DMS 273 (cell line): ENCODE measurements at regions not wholly inside any gene's neighbourhood (a gene's known extent, or its start where the extent isn't known, plus 50 kb on each side); places are given as distances from the start of the nearest gene placed in this dataset.

ENCODE experiments used
- DNase-seq: peaks from one replicate; lab custom pipeline; 2025; ENCODE audit not compliant: unreplicated experiment; lab: John Stamatoyannopoulos, UW

DNA sequence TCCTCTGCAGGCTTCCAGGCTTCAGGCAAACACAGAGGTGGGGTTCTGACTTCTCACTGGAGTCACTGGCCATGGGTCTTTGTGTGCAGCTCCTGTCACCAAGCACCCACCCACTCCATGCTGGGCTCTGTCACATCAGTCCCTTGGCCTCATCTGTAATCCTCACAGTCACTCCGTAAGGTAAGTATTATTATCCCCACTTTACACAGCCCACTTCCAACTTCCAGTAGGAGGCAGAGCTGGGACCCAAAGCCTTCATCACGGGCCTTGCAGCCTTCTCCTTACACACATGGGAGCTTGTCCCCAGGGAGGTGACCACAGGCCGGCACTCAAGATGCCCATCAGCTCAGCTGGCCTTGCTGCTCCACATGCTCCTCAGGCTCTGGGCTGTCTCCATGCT lies 266.7 kb upstream of the B3GAT1 start:
- DNase-seq, result no peak

DNA sequence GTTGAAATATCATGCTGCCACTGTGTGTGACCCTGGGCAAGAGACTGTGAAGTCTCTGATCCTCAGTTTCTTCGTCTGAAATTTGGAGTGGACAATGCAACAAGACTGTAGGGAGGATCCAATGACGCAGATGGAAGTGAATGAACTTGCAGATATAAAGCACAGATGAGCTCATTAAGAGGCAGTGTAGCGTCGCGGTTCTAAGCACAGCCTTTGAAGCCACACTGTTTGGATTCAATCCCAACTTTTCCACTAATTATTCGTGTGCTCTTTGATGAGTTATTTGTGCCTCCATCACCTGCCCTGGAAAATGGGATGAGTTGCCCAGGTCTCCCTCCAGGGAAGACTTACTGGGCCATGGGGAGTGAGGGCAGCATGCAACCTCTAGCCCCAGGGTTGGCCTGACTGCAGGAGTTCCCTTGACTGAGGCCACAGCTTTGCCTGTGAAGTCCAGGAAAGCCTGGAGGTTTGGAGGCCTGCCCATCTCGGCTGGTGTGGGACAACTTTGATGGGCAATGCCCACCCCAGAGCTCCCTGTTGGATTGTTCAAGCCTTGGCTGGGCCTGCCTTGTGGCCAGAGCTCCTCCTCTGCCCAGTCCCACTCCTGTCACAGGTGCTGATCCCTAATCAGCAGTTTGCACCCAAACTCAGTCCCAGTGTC lies 266.0 kb upstream of the B3GAT1 start:
- no peak for DNase-seq

DNA sequence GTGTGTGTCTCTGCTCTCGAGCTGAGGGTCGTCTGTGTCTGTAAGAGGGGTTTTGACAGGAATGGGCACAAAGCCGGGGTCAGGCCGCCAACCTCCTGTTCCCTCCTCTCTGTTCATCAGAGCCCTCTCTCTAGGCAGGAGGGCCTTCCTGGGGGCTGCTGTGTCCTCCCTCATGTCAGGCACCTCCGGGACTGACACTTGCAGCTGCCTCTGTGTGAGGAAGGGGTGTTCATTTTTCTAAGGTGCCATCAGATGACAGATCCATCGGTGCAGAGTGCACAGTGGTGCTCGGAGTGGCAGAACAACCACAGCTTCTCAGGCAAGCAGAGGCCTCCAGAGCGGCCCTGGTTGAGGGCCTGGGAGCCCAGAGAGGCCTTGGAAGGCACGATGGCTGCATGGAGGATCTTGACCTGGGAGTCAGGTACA lies 265.4 kb upstream of the B3GAT1 start:
- no peak for DNase-seq

DNA sequence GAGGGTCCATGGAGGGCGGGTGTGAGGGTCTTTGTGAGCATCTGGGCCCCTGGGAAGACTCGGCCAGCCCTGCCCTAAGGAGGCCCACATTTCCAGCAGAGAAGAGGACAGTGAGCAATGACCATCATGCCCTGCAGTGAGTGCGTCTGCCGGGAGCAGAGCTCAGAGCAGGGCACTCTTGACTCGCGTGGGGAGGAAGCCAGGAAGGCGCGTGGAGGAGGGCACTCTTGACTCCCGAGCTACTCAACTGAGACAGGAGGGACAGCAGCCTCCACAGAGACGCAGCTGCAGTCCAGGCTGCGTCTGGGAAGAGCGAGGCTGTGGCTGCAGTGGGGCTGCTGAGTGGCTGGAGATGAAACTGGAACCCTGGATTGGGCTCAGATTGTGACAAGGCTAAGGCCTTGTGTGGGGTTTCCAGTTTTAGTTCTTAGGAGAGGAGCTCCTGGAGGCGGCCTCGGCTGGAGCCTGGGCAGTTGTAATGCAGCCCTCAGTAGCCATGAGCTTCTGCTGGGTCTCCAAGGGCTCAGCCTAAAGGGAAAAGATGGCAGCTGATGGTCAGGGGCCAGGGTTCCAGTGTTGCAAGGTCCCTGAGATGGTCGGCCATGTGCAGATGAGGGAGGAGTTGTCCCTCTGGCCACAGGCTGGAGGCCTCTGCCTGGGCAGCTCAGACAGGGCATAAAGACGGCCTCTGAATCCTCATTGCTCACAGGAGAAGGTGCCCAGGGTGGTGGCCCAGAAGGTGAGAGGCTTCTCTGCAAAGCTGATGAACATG lies 264.7 kb upstream of the B3GAT1 start:
- no peak for DNase-seq

DNA sequence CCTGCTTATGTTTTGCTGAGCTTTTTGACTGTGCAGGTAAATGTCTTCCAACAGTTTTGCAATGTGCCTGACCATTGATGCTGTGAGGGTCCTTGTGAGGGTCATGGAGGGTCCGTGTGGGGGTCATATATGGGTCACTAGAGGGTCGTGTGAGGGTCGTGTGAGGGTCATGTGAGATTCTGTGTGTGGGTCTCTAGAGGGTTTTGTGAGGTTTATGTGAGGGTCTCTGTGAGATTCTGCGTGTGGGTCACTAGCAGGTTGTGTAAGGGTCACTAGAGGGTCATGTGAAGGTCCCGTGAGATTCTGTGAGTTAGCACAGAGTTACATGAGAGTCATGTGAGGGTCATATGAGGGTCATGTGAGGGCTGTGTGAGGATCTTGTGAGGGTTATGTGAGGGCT lies 263.9 kb upstream of the B3GAT1 start:
- DNase-seq, result no peak

DNA sequence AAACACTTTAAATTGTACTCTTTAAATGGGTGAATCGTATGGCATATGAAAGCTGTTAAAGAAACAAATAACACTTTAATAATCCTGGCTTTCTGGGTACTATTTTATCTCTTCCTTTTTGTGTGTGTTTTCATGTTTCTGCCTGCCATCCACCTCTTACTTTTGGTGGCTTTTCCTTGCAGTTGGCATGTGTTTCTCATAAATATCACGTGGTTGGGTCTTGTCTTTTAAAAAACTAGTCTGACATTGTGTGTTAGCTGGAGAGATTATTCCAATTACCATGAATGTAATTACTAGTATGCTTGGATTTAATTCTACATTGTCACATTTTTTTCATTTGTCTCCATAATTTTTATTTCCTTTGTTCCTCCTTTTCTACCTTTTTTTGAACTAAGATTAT lies 262.9 kb upstream of the B3GAT1 start:
- DNase-seq, result no peak

DNA sequence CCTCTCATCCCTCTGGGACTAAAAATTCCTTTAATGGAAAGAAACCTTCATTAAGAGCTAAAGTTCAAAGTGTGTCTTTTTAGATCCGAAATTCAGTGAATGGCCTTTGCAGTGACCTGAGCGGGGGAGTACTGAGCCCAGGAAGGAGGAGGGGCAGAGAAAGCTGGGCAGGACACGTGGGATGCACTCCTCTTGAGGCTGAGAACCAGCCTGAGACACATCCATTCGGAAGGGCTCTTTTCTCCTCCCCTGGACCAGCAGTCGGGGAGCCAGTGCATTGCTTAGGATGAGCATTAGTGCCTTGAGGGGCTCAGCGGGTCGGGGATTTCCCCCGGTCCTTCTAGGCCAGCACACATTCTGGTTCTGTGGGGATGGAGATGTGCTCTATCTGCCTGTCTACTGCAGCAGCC lies 258.9 kb upstream of the B3GAT1 start:
- DNase-seq, result no peak

DNA sequence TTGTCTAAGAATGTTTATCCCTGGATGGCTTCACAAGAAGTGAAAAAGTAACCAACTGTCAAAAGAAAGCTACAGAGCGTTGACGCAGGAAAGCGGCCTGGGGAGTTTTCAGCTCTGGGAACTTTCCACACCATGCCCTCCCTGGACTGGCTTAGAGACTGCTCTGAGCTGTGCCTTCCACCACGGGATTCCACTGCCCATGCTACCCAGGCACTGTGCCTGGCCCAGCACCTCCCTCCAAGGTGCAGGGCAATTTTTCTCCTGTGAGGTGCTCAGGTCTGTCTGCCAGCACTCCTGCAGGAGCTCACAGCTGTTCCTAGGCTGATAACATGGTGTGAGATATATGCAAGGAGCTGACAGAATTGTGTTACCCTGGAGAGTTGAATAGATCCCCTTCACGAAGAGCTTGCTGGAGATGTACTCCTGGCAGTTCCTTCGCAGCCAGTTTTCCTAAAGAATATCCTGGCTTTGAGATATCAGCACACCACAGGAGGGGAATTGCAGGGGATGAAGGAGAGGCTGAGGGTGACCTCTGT lies 258.3 kb upstream of the B3GAT1 start:
- no peak for DNase-seq

DNA sequence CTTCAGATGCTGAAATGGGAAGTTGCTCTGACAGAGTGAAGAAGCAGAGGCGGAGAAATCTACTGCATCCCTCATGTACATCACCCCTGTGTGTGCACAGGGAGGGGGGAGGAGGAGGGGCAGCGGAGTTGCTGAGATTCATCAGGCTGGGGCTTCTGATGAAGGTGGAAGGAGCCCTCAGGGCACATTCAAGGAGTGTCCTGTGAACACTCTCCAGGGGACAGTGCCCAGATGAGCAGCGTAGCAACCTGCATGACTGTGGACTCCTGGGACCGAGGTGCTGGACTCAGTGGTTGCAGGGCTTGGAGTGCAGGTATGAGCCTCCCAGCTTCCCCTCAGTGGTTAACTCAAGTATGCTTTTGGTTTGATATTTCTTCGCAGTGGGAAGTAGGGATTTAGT lies 257.8 kb upstream of the B3GAT1 start:
- no peak for DNase-seq

DNA sequence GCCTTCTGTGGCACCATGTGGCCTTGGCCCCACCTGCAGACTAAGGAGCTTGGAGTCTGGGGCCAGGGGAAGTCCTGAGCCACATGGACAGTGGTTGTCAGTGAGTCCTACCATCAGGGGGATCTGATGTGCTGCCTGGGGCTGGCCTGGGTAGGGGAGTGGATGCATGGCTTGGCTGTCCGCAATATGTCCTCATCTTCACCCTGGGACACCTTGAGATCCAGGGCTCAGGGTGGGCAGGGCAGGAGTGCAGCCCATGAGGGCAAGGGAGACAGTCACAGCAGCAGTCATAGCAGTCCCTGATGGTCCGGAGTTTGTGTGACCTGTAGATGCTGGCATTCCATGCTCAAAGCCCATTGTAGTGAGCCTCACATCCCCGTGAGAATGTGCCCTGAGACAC lies 256.8 kb upstream of the B3GAT1 start:
- no peak for DNase-seq

DNA sequence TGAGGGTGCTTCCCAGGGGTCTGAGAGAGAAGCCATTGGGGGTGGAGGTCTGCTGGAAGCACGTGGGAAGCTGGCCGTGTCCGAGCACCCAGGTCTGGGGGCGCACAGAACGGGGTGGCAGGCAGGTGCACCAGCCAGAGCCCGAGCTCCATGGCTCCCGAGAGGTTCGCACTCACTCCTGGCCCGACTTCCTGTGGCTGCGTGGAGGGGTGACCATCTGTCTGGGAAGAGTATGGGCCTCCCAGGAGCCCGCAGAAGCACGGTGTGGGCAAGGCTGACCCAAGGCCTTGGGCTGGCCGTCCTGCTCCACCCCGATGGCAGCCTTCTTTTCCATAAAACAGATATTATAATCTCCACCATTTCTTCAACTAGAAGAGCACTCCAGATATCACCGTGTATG lies 256.0 kb upstream of the B3GAT1 start:
- no peak for DNase-seq

DNA sequence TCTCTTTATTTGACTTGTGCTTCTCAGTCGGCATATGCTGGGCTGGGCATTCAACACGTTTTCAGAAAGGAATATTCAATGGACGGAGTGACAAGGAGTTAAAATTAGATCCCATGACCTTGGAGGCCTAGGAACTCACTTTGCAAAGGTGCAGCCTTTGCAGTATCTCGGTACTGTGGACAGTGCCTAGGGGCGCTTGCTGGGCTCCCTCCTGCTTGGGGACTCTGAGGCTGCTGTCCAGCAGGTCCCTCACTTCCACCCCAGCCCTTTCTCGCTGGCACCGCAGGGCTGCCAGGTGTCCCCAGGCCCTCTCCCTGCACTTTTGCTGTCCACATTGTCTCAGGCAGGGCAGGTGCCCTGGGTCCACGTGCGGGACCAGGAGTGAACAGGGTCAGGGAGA lies 255.5 kb upstream of the B3GAT1 start:
- no peak for DNase-seq

DNA sequence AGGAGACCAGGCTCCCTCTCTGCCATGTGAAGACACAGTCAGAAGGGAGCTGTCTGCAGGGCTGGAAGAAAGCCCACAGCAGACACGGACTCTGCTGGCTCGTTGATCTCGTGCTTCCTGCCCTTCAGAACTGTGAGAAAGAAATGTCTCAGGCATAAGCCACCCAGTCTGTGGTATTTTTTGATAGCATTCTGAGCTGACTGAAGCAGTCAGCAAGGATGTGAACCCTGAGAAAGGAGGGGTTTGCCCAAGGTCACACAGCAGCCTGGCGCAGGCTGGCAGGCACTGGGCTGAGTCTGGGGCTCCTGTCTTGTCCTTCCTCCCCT lies 255.1 kb upstream of the B3GAT1 start:
- DNase-seq, result no peak

DNA sequence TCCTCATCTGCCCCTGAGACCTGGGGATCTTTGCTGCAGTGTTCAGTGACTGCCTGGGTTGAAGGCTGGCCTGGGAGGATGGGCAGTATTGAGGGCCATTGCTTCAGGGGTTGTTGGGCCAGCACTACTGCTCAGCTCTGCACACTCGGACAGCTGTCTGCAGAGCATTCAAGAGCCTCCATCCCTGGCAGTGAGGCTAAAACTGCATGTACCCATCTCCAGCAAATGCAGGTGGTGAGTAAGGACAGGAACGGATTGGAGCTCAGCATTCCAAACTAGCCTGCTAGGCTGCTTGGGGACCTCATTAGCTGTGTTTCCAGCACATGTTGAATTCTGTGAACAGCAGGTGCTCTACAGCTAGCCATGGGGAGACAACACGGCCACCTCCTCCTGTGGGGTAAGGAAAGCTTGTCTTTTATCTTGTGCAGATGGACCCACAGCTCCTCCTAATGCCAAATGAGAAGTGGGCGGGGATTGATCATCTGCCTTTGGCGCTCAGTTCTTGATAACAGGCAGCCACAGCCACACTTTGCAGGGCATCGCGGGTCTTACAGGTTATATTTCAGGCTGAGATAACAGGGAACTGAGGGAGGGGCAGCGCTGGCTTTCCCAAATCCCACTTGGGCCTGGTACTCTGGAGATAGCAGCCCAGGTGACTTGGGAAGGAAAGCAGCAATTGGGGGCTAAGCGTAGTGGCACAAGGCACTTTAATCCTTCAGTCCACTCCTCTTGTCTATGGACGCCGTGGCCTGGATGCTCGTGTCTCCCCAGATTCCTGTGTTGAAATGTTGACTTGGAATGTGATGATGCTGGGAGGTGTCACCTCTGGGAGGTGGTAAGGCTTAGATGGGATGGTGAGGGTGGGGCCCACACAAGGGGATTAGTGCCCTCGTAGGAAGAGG lies 254.5 kb upstream of the B3GAT1 start:
- DNase-seq, result no peak

DNA sequence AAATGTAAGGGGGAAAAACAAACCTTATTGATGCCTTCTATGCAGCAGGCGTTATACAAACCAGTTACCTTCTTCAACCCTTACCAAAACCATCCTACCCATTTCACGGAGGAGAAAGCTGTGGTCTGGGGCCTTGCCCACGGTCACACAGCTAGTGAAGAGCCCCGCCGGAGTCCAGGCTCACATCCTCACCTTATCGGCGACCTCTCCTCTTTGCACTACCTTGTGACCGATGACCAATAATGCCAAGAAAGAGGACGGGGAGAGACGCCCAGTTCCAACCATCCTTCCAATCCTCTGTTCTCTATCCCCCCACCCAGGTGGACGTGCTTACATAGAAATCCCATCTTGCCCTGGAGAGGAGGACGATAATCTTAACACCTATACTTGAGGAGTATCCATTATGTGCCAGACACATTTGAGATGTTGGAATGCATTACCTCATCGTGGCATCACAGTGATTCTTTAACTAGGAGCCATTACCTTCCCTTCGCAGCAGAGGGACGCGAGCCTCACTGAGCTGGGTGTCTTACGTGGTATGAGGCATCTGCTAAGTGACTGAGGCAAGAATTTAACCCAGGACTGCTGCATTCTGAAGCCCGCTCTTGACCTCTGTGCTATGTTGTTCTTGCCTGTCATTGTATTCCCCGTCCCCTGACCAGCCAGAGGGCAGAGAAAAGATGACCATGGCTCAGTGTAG lies 253.7 kb upstream of the B3GAT1 start:
- DNase-seq, result no peak

DNA sequence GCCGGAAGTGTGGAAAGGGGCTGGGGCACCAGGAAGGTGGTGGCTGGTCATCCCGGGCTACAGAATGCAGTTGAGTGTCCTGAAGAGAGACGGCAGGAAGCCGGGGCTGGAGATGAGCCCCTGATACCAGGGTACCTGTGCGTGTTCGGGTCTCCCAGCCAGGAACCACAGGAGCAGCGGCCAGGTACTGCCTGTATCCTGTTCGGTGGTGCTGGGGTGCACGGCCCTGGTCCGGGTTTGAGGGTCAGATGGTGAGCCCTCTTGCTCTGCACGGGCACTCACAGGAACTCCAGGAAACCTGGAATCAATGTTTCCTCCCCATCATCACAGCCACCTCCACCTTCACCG lies 253.1 kb upstream of the B3GAT1 start:
- DNase-seq, result no peak

DNA sequence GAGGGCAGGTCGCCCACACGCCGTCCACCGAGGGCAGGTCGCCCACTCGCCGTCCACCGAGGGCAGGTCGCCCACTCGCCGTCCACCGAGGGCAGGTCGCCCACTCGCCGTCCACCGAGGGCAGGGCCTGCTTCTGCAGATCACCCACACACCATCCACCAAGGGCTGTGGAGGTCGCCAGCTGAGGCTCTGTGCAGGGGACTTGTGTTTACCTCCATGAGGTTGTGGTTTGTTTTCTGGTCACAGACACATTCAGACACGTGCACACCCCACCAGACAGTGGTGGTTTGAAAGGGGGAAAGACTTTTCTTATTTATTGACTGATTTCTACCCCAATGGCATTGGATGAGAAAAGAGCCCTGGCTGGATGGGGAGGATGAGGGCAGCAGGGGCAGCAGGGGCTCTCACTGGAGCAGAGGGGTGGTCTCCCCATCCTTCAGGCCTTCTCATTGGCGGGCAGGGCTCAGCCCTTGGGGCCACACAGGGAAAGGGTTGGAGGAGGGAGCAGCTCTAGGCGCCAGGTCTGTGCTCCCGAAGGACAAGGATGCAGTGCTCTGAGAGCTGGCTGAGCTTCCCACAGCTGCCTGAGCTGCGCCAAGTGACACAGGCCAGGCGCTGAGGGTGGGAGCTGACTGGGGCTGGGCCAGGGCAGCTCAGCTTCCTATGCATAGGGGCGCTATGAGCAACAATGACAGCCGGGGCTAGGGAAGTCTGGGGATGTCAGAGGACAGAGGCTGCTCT lies 252.6 kb upstream of the B3GAT1 start:
- no peak for DNase-seq

DNA sequence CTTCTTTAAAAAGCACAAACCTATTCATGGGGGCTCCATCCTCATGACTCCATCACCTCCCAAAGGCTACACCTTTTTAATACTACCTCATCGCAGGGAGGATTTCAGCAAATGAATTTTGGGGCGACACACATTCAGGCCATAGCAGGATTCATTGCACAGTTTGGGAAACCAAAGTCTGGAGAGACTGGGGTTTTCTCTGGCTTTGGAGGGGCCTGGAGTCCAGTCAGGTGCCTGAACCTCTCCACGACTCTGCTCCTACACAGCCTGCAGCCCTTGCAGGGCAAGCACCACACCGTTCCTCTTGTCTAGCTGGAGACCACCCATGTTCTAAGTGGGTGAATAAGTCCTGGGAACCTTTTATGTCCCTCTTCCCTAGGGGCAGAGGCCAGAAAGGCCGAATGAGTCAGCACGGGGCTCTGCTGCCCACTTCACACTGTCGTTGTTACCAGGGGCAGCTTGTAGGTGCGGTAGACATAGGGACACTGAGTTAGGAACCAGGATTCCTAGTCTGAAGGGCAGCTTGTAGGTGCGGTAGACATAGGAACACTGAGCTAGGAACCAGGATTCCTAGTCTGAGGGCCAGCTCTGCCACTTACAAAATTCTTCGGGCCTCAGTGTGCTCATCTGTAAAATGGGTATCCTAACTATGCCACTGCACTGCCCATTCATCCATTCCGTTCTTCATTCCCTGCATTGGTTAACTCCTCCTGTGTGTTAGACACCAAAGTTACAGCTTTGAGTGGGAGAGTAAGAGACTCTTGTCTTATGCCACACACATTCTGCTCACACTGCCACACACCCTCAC lies 251.7 kb upstream of the B3GAT1 start:
- no peak for DNase-seq

DNA sequence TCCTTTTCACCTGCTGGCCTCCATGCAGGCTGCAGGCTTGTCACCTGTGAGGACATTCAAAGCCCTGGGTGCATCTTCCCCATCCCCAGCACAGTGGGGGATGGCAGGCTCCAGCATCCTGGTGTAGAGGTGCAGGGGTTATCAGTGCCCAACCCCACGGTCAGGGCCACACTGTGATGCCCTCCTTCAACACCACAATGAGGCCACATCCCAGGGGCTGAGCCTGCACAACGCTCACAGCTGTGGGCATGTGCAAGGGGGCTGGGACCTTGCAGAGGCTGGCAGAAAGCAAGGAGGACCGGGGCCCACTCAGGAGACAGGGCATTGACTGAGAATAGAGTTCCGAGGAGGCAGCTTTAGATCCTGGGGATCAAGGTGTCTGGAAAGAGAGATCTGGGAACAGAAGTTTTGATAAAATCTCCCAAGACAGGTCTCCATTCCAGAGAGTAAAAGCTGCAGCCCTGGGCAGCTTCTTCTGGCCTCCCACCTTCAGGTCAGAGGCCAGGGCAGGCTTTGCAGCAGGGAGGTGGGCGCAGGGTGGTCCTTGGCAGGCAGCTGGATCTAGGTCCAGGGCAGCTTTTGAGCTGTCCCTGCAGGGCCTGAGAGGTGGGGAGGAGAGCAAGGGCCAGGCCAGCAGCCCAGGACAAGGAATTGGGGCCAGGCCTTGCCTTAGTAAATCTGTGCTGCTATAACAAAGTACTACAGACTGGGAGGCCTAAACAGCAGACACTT lies 250.8 kb upstream of the B3GAT1 start:
- no peak for DNase-seq
